ENCODE measurements at regions not wholly inside any gene's neighbourhood (a gene's known extent, or its start where the extent isn't known, plus 50 kb on each side); places are given as distances from the start of the nearest gene placed in this dataset.
A peak's percentile ranks its signal among the peaks of the same experiment; 100 is the strongest.

DNA sequence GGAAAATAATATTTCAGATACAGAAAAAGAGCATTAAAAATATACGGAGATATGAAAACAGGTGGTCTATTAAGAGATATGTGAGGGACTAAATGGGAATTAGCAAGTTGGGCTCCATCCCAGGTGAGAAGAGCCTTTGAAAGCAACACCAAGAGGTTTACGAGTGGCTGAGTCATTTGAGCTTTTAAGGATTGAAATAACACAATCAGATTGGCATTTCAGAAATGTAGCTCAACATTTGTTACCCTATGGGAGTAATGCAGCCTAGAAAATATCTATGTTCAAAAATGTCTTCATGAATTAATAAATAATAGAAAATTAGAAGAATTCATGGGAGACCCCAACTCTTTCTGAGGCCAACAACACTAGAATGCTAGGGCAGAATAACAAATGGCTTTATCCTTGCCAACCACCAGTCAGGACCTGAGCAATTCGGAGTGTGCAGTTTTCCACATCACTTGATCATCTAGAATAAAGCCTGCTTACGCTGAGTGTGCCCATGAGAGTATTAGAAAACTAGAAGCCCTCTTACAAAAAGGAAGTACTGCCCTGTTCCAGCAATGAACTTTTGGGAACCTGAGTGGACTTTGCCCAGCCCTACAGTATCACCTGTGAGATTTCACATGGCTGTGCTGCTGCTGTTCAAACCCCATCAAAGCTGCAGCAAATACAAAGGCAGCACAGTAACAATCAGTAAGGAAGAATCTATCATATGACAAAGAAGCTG, 538.0 kb upstream of the CAMK1G start:
- DNase-seq, result no peak

DNA sequence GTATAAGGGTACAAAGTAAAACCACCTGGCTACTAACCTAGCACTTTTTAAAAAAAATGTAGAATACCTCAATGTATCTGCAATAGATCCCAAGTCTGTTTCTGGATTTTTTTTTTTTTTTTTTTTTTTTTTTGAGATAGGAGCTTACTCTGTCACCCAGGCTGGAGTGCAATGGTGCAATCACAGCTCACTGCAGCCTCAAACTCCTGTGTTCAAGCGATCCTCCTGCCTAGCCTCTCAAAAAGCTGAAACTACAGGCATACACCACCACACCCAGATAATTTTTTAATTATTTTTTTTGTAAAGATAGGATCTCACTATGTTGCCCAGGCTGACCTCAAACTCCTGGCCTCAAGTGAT, 537.5 kb upstream of the CAMK1G start:
- no peak for DNase-seq

DNA sequence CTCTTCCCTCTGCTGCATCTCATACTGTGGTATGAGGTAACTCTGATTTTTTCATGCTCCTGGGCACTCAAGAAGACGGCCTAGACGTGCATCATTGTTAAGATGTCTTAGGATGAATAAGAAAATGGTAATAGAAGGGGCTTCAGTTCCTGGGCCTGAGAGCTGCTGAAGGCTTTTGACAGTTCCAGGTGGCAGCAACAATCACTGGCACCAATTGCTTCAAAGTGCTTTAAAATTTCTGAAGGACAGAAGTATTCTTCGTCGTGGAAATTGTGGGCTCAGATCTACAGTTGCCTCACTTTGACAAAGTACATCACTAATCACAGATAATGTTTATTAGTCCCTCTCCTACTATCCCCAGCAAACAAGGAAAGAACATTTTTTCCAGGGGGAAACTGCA, 536.6 kb upstream of the CAMK1G start:
- DNase-seq, result no peak

DNA sequence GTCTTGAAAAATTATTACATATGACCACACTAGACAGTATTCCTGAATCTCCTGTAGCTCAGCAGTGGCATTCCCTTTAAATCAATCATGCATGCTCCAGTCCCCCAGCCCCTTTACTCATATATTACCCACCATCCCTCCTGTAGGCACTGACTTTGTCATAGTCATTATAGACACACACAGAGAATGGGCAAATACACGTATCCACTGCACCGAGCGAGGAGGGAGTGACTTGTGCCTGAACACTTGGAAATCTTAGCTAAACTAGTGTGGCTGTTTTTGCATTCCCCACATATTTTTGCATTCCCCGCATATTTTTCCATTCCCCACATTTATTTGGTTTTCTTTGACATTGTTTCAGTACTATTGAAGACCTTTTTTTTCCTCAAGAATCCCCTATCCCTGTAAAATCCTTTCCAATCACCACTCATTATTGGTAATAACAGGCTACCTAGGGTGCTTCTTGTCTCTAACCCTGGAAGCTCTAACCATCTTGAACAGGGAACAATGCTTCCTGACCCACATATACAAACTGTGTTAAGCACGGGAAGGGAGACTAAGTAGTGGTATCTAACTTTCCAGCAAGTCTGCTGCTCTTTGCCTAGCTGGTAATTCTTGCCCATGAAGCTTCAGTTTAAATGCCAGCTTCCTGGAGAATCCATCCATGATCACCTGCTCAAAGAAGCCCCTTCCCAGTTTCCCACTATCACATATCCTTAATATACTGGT, 534.4 kb upstream of the CAMK1G start:
- DNase-seq, result no peak

DNA sequence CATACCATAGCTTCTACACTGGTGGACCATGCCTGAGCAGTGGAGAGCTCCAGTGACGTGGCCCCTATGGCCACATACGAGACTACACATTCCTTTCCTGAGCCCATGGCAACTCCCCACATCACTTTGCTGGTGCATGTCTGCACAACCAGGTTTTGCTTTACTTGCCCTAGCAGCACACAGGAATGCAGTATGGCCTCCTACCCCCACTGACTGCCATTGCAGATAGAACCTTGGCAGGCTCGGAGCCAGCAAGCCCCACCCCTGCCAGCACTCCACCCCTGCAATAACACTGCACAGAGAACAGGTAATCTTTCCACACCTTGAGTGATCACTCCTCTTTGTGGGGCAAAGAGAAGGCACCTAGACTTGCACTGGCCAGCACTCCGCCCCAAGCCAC, 531.9 kb upstream of the CAMK1G start:
- no peak for DNase-seq

DNA sequence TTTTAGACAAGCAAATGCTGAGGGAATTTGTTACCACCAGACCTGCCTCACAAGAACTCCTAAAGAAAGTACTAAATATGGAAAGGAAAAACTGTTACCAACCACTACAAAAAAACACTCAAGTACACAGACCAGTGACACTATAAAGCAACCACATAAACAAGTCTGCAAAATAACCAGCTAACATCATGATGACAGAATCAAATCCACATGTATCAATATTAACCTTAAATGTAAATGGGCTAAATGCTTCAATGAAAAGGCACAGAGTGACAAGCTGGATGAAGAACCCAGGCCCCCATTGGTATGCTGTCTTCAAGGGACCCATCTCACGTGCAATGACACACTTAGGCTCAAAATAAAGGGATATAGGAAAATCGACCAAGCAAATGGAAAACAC, 529.9 kb upstream of the CAMK1G start:
- DNase-seq, result no peak

DNA sequence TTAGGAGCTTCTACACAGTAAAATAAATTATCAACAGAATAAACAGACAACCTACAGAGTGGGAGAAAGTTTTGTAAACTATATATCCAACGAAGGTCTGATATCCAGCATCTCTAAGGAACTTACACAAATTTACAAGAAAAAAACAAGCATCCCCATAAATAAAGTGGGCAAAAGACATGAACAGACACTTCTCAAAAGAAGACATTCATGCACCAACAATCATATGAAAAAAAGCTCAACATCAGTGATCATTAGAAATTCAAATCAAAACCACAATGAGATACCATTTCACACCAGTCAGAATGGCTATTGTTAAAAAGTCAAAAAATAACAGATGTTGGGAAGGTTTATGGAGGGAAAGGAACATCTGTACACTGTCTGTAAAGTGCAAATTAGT, 526.4 kb upstream of the CAMK1G start:
- no peak for DNase-seq

DNA sequence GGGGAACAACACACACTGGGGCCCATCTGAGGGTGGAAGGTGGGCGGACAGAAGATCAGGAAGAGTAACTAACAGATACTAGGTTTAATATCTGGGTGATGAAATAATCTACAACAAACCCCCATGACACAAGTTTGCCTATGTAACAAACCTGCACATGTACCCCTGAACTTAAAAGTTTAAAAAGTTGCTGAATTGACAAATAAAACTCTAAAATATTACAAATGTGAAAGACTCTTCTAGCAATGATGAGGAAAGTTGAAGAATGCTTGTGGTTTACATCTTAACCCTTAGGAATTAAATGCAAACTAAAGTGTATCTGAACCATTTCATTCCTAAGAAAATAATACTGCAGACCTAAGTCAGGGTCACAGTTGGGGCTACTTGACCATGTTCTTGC, 525.6 kb upstream of the CAMK1G start:
- no peak for DNase-seq

DNA sequence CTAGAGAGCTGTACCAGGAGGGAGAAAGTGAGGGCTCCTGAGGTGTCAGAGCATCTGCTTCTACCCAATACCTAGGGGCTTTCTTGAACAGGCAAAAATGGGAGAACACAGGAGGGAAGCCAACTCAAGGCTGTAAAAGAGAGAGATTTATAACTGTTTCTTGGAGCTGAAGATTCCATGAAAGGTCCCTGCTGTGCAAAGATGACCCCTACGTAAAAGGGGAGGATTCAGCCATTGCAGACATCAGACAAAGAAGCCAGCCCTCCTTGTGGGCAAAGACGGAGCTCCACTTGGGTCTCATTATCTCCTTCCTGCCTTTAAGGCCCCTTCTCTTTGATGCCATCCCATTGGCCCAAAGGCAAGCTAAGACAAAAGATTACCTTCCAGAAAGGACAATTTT, 524.1 kb upstream of the CAMK1G start:
- DNase-seq, result no peak

DNA sequence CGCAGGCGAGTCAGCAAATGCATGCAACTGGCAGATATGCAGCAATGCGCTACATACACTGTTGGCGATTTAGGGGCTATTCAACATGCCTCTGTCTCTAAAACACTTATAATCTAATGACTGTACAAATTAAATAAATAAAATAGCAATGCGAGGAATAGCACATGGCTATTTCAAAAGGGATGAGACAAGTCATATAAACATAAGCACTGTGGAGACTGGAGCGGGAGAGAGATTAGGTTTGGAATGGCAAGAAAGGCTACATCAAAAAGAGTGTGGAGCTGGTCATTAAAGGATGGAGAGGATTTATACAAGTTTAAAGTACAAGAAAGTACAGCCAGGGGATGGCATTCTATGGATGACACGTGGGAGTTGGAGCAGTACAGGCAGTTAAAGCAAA, 523.5 kb upstream of the CAMK1G start:
- no peak for DNase-seq

DNA sequence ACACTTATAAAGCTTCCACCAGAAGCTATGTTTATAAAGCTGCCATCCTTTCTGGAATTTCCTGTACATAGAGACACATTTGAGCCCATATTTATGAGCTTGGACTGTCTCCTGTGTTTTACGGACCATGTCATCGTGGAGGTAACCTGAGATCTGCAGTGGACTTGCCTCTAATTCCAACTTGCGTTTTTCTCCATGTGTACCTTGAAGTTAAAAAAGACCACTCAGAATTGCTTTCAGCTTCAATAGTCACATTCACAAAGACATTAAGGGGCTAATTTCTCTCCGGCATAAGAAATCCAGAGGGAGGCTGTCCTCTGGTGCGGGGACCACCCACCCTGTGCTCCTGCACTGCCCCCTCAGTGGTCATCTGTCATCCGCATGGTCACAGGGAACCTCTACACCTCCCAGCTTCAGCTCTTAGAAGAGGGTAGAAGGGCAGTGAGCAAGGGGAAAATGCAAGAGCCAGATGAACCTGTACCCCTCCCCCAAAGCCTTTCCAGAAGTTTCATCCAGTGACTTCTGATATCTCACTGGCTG, 521.4 kb upstream of the CAMK1G start:
- no peak for DNase-seq

DNA sequence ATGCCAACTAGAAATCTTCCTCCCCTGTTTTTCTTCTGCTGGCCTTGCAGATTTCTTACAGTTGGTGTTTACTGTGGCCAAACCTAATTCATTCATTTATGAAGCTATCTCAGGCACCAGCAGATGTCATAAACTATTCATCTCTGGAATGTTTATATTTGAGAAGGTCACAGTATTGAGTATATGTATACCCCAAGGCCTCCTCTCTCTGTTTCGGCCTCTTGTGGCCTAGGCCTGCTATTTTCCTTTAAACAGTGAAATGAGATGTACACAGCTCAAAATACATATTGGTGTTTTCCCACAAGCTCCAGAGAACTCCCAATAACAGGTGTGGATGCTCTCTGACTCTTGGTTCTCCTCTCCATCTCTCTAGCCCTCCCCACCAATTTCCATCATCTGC, 520.7 kb upstream of the CAMK1G start:
- DNase-seq, result no peak

DNA sequence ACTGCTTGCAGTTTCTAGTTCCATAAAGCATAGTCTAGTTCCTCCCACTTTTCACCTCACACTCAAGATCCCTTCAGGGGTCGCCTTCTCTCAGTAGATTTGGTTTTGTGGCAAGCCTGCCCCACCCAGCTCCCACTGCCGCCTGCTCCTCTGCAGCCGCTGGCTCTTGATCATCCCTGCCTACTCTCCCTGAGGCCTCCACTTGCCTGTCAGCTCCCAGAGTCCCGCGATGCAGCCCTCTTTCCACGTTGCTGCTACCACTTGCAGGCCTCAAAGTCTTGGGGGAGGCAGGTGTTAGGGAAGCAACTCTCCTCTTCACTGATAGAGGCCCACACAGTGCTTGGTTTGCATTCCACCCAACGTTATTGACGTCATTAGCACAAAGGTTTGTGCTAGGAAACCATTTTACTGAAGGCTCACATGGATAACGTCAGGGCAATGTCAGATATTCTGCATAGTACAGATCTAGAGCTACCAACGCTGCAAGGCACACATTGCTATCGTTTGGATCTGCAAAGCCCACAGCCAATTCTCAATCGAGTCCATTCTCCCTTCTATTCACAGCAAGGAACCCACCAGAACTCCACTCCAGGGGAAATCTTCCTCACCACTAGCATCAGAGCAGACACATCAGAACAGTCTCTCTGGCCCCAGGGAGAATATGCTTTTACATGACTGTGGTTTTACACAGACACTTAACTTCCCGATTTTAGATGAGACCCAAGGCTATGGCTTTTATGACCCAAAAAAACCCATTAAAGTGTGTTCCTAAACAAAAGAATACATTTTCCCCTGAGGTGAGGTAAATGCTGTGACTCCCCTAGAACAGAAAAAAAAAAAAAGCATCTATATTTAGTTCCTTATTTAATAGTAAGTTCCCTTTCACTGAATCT, 519.5 kb upstream of the CAMK1G start:
- DNase-seq, result no peak

DNA sequence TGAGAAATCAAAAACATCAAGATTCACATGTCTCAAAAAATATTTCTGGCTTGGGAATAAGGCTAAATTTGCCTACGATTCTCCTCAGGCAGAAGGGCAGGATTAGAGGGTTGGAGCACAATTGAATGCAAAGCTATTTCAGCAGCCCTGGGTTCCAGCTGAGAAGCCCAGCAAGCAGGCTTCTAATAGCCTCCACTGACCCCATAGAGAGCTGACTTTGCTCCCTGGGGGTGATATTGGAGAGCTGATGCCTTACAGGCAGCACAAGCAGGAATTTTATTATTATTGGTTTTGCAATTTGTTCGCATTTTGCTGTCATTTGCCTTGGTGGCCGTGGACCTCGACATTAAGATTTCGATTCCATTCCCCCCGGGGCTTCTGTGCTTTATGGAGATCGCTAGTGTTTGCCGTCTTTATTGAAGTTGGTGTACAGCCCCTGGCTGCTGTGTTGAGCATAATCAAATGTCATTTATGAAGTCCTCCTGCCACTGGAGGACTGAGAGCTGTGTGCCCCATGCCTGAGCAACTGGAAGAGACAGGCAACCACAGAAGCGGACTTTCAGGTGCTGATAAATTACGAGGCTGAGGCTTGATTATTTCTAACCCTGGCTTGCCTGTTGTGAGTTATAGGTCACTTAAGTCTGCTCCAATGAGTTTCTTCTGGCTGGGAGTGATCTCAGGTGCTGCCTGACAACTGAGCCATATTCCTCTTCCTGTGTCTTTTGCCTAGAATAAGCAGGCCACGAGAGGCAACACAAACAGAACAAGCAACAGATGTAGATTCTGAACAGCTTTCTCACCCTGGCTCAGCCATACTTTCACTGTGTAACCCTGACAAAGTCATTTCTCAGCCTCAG, 518.4 kb upstream of the CAMK1G start:
- DNase-seq, result peak; percentile 77

DNA sequence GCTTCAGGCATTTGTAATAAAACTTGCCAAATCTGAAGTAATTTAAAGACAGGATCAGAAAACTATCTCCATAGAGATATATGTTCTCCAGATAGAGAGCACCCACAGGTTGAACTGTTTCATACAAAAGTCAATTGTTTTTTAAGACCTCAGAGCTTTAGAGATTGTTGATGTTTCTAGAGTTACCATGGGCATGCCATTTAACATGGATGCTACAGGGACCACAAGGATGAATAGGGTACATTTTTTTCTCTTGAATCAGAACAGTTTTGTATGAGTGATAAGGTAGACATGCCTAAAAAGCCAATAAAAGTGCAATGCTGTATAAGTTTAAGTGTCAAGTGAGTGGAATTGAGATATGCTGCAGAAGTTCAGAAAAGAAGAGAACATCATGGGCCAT, 511.0 kb upstream of the CAMK1G start:
- DNase-seq, result no peak

DNA sequence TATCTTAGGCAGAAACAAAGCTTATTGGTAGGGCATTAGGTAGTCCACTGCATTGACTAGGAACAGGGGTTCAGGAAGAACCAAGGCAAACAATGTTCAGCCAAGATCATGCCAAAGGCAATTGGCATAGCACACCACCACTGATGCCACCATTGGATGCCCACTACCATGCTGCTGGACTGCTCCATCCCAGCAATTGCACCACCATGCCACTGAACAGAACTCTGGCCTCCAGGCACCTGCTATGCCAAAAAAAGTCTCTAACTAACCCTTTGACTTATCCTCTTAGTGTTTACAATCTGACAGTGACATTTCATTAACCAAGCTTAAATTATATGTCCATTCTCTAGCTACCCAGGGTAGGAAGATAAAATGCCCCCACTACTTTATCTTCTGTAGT, 509.6 kb upstream of the CAMK1G start:
- no peak for DNase-seq

DNA sequence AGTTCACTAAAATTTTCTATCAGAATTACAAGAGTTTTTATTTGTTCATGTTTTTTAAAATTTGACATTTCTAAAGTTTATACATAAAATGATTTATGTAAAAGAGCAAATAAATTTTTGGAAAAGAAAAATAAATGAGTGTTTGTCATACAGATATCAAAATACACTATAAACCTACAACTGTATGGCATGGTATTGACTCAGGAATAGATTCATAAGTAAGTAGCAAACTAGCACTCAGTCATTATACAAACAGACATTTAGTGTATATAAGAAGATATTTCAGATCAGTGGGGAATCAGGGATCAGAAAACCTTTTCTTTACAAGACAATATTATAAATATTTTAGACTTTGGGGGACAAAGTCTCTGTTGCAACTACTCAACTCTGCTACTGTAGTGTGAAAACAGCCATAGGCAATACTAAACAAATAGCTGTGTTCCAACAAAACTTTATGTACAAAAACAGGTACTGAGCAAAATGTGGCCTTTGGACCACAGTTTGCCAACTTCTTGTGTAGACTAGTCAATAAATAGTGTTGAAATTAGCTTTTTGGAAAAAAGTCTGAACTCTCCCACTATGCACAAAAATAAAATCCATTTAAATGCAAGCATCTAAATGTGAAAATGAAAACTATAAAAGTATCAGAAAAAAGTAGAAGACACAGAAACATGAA, 508.8 kb upstream of the CAMK1G start:
- no peak for DNase-seq

DNA sequence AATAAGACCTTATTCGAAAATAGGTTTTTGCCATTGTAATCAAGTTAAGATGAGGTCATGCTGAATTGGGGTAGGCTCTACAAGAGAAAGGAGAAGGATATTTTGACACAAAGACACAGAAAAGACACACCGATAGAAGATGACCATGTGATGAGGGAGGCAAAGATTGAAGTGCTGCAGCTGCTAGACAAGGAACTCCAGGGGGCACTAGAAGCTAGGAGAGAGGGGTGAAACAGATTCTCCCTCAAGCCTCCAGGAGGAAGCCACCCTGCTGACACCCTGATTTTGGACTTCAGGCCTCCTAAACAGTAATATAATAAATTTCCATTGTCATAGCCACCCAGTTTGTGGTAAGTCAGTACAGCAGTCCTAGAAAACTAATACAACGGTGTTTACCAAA, 506.8 kb upstream of the CAMK1G start:
- peak; percentile 11 for DNase-seq

DNA sequence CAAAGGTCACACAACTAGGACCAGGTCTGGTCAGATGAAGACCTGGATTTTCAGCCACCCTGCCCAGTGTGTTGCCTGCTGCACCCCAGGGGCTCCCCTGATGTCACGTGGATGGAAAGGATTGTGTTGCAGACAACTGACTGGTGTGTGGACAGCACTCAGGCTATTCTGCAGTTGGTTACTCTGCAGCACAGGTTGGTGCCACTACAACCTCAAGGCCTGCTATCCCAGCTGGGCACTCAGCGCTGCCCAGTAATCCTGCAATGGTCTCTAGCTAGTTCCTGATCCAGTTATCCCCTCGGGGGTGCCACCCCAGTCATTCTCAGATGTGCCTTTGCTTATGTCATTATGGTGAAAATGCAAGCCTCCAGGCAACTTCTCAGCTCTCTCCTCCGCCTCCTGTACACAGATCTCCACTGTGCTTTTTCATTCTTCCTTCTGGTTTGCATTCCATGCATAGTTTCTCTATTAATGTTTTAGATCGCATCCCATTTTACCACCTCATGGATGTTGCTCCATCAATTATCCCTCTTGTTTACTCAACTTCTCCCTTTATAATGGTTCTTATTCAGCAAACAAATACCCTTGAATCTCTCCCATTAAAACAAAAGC, 503.2 kb upstream of the CAMK1G start:
- no peak for DNase-seq

DNA sequence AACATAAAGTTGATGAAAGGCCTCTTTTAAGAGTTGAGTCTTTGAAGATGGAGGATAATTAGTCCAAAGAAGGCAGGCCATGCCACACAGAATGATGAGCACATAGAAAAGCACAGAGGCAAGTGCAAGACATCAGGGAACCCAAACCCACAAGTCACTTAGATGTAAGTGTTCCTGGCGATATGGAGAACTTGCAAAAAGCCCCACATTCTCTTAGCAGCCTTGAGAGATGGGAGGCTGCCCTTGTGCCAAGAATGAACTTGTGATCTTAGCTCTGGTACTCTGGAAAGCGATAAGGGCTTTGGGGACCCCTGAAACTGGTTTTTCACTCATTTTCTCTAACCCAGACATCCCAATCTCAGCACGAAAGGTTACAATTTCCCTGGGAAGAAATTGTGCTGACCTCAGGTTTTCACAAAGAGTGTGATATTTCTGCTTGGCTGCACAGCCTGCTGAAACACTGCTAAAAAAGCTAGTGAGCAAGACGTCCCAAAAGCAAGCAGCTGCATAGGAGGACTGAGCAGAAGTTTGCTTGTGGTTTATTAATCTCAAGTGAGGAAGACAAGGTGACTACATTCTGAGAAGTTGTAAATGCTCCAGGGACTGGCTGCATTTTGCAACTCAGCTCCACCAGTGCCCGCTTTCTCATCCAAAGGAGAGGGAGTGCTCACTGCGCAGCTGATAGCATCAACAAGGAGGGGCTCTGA, 496.9 kb upstream of the CAMK1G start:
- no peak for DNase-seq

DNA sequence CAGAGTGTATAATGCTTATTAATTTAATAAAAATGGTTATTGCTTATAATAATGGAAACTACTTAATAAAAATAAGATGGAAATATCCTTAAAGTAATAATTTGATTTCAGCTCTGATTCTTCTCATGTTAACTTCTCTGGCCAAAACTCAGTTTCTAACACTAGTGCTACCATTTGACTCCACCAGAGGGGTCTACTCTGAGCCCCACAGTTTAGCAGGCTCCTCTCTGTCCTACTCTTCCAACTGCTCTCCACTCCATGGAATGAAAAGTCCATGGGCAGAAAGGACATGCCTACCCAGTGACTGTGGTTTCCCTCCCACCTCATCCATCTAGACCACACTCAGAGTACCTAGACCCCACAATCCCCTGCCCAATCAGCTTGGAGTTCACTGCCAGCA, 489.1 kb upstream of the CAMK1G start:
- no peak for DNase-seq

Measured in NCI-H146 (cell line).